ENCODE measurements at regions not wholly inside any gene's neighbourhood (a gene's known extent, or its start where the extent isn't known, plus 50 kb on each side); places are given as distances from the start of the nearest gene placed in this dataset.

DNA sequence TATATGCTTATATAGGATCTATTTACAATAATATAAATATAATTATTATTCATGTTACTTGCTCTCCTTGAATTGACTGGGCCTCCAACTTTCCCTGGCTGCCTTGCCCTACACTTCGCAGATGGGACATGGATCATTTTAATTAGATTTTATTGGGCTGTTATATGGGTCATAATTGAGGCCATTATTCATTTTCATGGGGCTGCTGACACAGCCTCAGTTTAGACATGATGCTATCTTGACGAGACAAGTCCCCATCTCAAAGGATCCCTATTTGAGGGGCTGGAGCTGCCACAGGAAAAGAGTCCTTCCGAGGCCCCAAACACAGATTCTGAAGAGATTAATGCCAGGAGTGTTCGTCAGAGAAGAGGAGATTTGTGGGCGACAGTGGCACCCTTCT lies 170.4 kb downstream of the DHX35 start:
- TF ChIP-seq, protein P1, sequence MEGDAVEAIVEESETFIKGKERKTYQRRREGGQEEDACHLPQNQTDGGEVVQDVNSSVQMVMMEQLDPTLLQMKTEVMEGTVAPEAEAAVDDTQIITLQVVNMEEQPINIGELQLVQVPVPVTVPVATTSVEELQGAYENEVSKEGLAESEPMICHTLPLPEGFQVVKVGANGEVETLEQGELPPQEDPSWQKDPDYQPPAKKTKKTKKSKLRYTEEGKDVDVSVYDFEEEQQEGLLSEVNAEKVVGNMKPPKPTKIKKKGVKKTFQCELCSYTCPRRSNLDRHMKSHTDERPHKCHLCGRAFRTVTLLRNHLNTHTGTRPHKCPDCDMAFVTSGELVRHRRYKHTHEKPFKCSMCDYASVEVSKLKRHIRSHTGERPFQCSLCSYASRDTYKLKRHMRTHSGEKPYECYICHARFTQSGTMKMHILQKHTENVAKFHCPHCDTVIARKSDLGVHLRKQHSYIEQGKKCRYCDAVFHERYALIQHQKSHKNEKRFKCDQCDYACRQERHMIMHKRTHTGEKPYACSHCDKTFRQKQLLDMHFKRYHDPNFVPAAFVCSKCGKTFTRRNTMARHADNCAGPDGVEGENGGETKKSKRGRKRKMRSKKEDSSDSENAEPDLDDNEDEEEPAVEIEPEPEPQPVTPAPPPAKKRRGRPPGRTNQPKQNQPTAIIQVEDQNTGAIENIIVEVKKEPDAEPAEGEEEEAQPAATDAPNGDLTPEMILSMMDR (IDR thresholded peaks at IDR 0.05): no peak
- TF ChIP-seq POLR2A (IDR thresholded peaks at IDR 0.05): no peak
- no peak for TF ChIP-seq POLR2AphosphoS5 (IDR thresholded peaks at IDR 0.05)

Measured in stomach (tissue), 4 donors.